Panc1 (cell line): ENCODE measurements at regions not wholly inside any gene's neighbourhood (a gene's known extent, or its start where the extent isn't known, plus 50 kb on each side); places are given as distances from the start of the nearest gene placed in this dataset.

Experiments
- CTCF ChIP-seq: fragments of 450-650 bp; IDR thresholded peaks from 2 replicates; pipeline ENCODE4 v1.5.1; 2017; ENCODE audit warnings: mild to moderate bottlenecking
- POLR2AphosphoS5 ChIP-seq: IDR thresholded peaks from 2 replicates; pipeline ENCODE4 v1.6.1; 2012; ENCODE audit warnings: mild to moderate bottlenecking, low read depth, low read length, moderate library complexity
- TF ChIP-seq, protein P1 (sequence below), 2 experiments: IDR thresholded peaks; 2 replicates each; pipeline ENCODE4 v1.6.1; 2011 to 2012; ENCODE audit warnings: low read depth in 2 of 2, control low read depth in 1 of 2, low read length in 1 of 2, mild to moderate bottlenecking in 1 of 2, moderate library complexity in 1 of 2; ENCODE audit not compliant: insufficient read depth in 1 of 2

- TF ChIP-seq, protein P1, sequence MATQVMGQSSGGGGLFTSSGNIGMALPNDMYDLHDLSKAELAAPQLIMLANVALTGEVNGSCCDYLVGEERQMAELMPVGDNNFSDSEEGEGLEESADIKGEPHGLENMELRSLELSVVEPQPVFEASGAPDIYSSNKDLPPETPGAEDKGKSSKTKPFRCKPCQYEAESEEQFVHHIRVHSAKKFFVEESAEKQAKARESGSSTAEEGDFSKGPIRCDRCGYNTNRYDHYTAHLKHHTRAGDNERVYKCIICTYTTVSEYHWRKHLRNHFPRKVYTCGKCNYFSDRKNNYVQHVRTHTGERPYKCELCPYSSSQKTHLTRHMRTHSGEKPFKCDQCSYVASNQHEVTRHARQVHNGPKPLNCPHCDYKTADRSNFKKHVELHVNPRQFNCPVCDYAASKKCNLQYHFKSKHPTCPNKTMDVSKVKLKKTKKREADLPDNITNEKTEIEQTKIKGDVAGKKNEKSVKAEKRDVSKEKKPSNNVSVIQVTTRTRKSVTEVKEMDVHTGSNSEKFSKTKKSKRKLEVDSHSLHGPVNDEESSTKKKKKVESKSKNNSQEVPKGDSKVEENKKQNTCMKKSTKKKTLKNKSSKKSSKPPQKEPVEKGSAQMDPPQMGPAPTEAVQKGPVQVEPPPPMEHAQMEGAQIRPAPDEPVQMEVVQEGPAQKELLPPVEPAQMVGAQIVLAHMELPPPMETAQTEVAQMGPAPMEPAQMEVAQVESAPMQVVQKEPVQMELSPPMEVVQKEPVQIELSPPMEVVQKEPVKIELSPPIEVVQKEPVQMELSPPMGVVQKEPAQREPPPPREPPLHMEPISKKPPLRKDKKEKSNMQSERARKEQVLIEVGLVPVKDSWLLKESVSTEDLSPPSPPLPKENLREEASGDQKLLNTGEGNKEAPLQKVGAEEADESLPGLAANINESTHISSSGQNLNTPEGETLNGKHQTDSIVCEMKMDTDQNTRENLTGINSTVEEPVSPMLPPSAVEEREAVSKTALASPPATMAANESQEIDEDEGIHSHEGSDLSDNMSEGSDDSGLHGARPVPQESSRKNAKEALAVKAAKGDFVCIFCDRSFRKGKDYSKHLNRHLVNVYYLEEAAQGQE (IDR thresholded peaks at IDR 0.05; ENCODE audit: insufficient read depth in 1 of 2, low read depth in 2 of 2, low read length in 1 of 2) = no peak
- TF ChIP-seq CTCF (no peak), POLR2AphosphoS5 (no peak)
These were observed 259.6 kb downstream of the C4orf33 start for GRCh38 chr4:129355516-129355915.
